Adrenal gland (tissue), 9 donors: ENCODE measurements at regions not wholly inside any gene's neighbourhood (a gene's known extent, or its start where the extent isn't known, plus 50 kb on each side); places are given as distances from the start of the nearest gene placed in this dataset.

Source experiments
- DNase-seq, 7 donors: peaks; one replicate each; pipeline ENCODE4 v3.0.0-alpha.2; 2019 to 2020
- H3K27ac ChIP-seq, 5 donors: fragments of 200-600 bp; sonication (generic) in 4 of 5; 1 replicate in 3 of 5; 2 replicates in 2 of 5; pipeline versions ENCODE4 v1.5.1 to v1.8.0; 2016 to 2020; ENCODE audit warnings: mild to moderate bottlenecking in 1 of 5
- H3K27me3 ChIP-seq: fragments of 200-600 bp; 2 replicates; pipeline ENCODE4 v1.8.0; 2021
- H3K36me3 ChIP-seq, 2 donors: fragments of 200-600 bp; replicated peaks in 1 of 2; 1 replicate in 1 of 2; 2 replicates in 1 of 2; pipeline versions ENCODE4 v1.5.1 to v1.8.0; 2018 to 2022
- H3K4me1 ChIP-seq, 2 donors: fragments of 200-600 bp; replicated peaks in 1 of 2; 1 replicate in 1 of 2; 2 replicates in 1 of 2; pipeline versions ENCODE4 v1.5.1 to v1.8.0; 2018 to 2021
- H3K4me3 ChIP-seq, 4 donors: fragments of 200-600 bp; sonication (generic) in 3 of 4; one replicate each; pipeline ENCODE4 v1.5.1; 2016 to 2018
- H3K9me3 ChIP-seq, 3 donors: fragments of 200-600 bp; sonication (generic) in 1 of 3; replicated peaks in 1 of 3; 1 replicate in 2 of 3; 2 replicates in 1 of 3; pipeline versions ENCODE4 v1.5.1 to v1.8.0; 2016 to 2021
- CTCF ChIP-seq, 6 experiments: fragments of 450-650 bp in 4 of 6; fragments of 200-600 bp in 2 of 6; sonication (generic) in 1 of 6; IDR thresholded peaks; 1 replicate in 5 of 6; 2 replicates in 1 of 6; pipeline versions ENCODE4 v1.5.1 to v1.8.0; 2016 to 2021; ENCODE audit warnings: antibody characterized with exemption in 6 of 6, mild to moderate bottlenecking in 2 of 6, moderate library complexity in 1 of 6
- POLR2A ChIP-seq, 2 donors: fragments of 450-650 bp; IDR thresholded peaks; one replicate each; pipeline ENCODE4 v1.6.1; 2017; ENCODE audit warnings: antibody characterized with exemption in 2 of 2, mild to moderate bottlenecking in 2 of 2, moderate library complexity in 1 of 2
- WGBS, 4 donors: extraction: QIAGEN DNeasy Blood & Tissue Kit in 2 of 4; methylation state at CpG; one replicate each; pipeline versions ENCODE4 v1.1.5 to v1.1.7; 2013 to 2017; 5-methylcytosine and 5-hydroxymethylcytosine counted together
- intact Hi-C, 2 donors: fragments of 100-400 bp; cut with DNase I; formaldehyde crosslinking; loops; one replicate each; pipeline versions ENCODE4 v1.14.1 to v1.15.0; 2022 to 2023
- donor health status: healthy with polysubstance abuse.
- donor health status: Bipolar disorder and iron deficiency.
- donor health status: DM: yes; HTN: yes; CAD: no.
- donor health status: DM: no; HTN: no; CAD: no.
- donor health status: DM: no; HTN: no; CAD: no.

- TF ChIP-seq POLR2A (IDR thresholded peaks at IDR 0.05) (no peak), CTCF (IDR thresholded peaks at IDR 0.05) (no peak)
- WGBS, 4 donors, result 71 to 92% (median 78%) methylated on average over 1 of the region's 1 CpG
- no peak overlapping the region for H3K27ac ChIP-seq
- no peak overlapping the region for H3K4me3 ChIP-seq
- no peak for DNase-seq
- H3K9me3 ChIP-seq, result no peaks in the 10 kb centered on the region
- intact Hi-C loops, result no loop called here
- no peaks in the 10 kb centered on the region for H3K36me3 ChIP-seq
- no peaks in the 10 kb centered on the region for H3K4me1 ChIP-seq
- H3K27me3 ChIP-seq, result no peaks in the 10 kb centered on the region
Measured at GRCh38 chr4:165767671-165768070, 105.4 kb upstream of the TLL1 start.

GRCh38 chr4:165768281-165768680 lies 104.8 kb upstream of the TLL1 start:
- WGBS, 4 donors, result 78 to 83% (median 81%) methylated on average over 3 of the region's 3 CpGs
- Histone ChIP-seq H3K27ac (no peak overlapping the region), H3K4me1 (no peaks in the 10 kb centered on the region), H3K9me3 (no peaks in the 10 kb centered on the region), H3K27me3 (no peaks in the 10 kb centered on the region), H3K4me3 (no peak overlapping the region), H3K36me3 (no peaks in the 10 kb centered on the region)
- TF ChIP-seq POLR2A (IDR thresholded peaks at IDR 0.05) (no peak), CTCF (IDR thresholded peaks at IDR 0.05) (no peak)
- DNase-seq, result no peak
- intact Hi-C loops, result no loop called here

GRCh38 chr4:165774326-165774725 lies 98.7 kb upstream of the TLL1 start:
- WGBS, 4 donors, result 44 to 65% (median 52%) methylated on average over 1 of the region's 1 CpG
- intact Hi-C loops, result no loop called here
- no peak overlapping the region for H3K4me3 ChIP-seq
- H3K27ac ChIP-seq, result no peak overlapping the region
- H3K36me3 ChIP-seq, result no peaks in the 10 kb centered on the region
- TF ChIP-seq POLR2A (IDR thresholded peaks at IDR 0.05), result no peak
- TF ChIP-seq CTCF (IDR thresholded peaks at IDR 0.05), result no peak
- H3K4me1 ChIP-seq, result no peaks in the 10 kb centered on the region
- H3K27me3 ChIP-seq, result no peaks in the 10 kb centered on the region
- H3K9me3 ChIP-seq, result no peaks in the 10 kb centered on the region
- no peak for DNase-seq

GRCh38 chr4:165779950-165780670 lies 92.9 kb upstream of the TLL1 start:
- intact Hi-C loops, result no loop called here
- DNase-seq, result no peak

More at GRCh38 chr4:165779950-165780670, 92.9 kb upstream of the TLL1 start:
- no peaks in the 10 kb centered on the region for H3K27me3 ChIP-seq
- no peak for TF ChIP-seq CTCF (IDR thresholded peaks at IDR 0.05)
- TF ChIP-seq POLR2A (IDR thresholded peaks at IDR 0.05), result no peak
- 59 to 69% (median 65%) methylated on average over 5 of the region's 5 CpGs for WGBS, 4 donors
- no peaks in the 10 kb centered on the region for H3K4me1 ChIP-seq
- H3K36me3 ChIP-seq, result no peaks in the 10 kb centered on the region
- no peak overlapping the region for H3K4me3 ChIP-seq
- no peaks in the 10 kb centered on the region for H3K9me3 ChIP-seq
- H3K27ac ChIP-seq, result no peak overlapping the region
